GM18870 (cell line): ENCODE measurements at regions not wholly inside any gene's neighbourhood (a gene's known extent, or its start where the extent isn't known, plus 50 kb on each side); places are given as distances from the start of the nearest gene placed in this dataset.

ENCODE experiments used
- ATAC-seq: cut with Tn5 transposase; IDR thresholded peaks from one replicate; pipeline ENCODE4 v1.9.1; 2021; ENCODE audit warnings: moderate library complexity; ENCODE audit not compliant: unreplicated experiment

- no peak for ATAC-seq
These were observed 183.0 kb downstream of the ETS2 start for GRCh38 chr21:38988509-38989378.

GRCh38 chr21:38987633-38988508 is 182.1 kb downstream of the ETS2 start:
- no peak for ATAC-seq

- ATAC-seq, result no peak
These were observed 181.3 kb downstream of the ETS2 start for GRCh38 chr21:38986806-38987632.

- ATAC-seq, result no peak
These were observed 180.7 kb downstream of the ETS2 start for GRCh38 chr21:38986406-38986805.

GRCh38 chr21:38985568-38986378 is 180.0 kb downstream of the ETS2 start:
- ATAC-seq, result no peak

- no peak for ATAC-seq
These were observed 179.3 kb downstream of the ETS2 start for GRCh38 chr21:38984982-38985567.

- no peak for ATAC-seq
These were observed 178.8 kb downstream of the ETS2 start for GRCh38 chr21:38984568-38984967.

- no peak for ATAC-seq
These were observed 177.8 kb downstream of the ETS2 start for GRCh38 chr21:38983560-38983959.

GRCh38 chr21:38982804-38983203 is 177.1 kb downstream of the ETS2 start:
- ATAC-seq, result no peak

GRCh38 chr21:38982096-38982495 is 176.4 kb downstream of the ETS2 start:
- ATAC-seq, result no peak

GRCh38 chr21:38980416-38981313 is 174.9 kb downstream of the ETS2 start:
- ATAC-seq, result no peak

- no peak for ATAC-seq
These were observed 173.8 kb downstream of the ETS2 start for GRCh38 chr21:38979271-38980121.

GRCh38 chr21:38976900-38977299 is 171.2 kb downstream of the ETS2 start:
- no peak for ATAC-seq

- no peak for ATAC-seq
These were observed 167.8 kb downstream of the ETS2 start for GRCh38 chr21:38973552-38973951.

- no peak for ATAC-seq
These were observed 166.3 kb downstream of the ETS2 start for GRCh38 chr21:38972078-38972477.

- no peak for ATAC-seq
These were observed 165.0 kb downstream of the ETS2 start for GRCh38 chr21:38970765-38971164.

GRCh38 chr21:38968887-38969543 is 163.3 kb downstream of the ETS2 start:
- ATAC-seq, result no peak
